SJSA1 (cell line): ENCODE measurements at regions not wholly inside any gene's neighbourhood (a gene's known extent, or its start where the extent isn't known, plus 50 kb on each side); places are given as distances from the start of the nearest gene placed in this dataset.
"Not testable (repeated sequence)": the region's sequence is repeated elsewhere in the genome, so short reads cannot be mapped to it uniquely, and the experiment has no call there.

Experiments used
- DNase-seq, 2 experiments: peaks; one replicate each; pipeline ENCODE4 v3.0.0-alpha.2; 2015 to 2020; ENCODE audit warnings: low spot score in 2 of 2, low read depth in 1 of 2
- H3K27ac ChIP-seq: fragments of 250-450 bp; sonication (Bioruptor Pico); 2 replicates; pipeline ENCODE4 v1.5.1; 2020; ENCODE audit warnings: mild to moderate bottlenecking, moderate library complexity
- H3K27me3 ChIP-seq: fragments of 250-450 bp; sonication (Bioruptor Pico); replicated peaks from 2 replicates; pipeline ENCODE4 v1.5.1; 2020; ENCODE audit warnings: mild to moderate bottlenecking, moderate library complexity
- H3K36me3 ChIP-seq: fragments of 250-450 bp; sonication (Bioruptor Pico); 2 replicates; pipeline ENCODE4 v1.5.1; 2020; ENCODE audit warnings: mild to moderate bottlenecking
- H3K4me1 ChIP-seq: fragments of 250-450 bp; sonication (Bioruptor Pico); replicated peaks from 2 replicates; pipeline ENCODE4 v1.6.1; 2021; ENCODE audit warnings: mild to moderate bottlenecking
- H3K4me3 ChIP-seq: fragments of 250-450 bp; sonication (Bioruptor Pico); 2 replicates; pipeline ENCODE4 v1.5.1; 2020; ENCODE audit warnings: mild to moderate bottlenecking
- H3K9me3 ChIP-seq: fragments of 250-450 bp; sonication (Bioruptor Pico); replicated peaks from 2 replicates; pipeline ENCODE4 v1.5.1; 2020; ENCODE audit warnings: mild to moderate bottlenecking

DNA sequence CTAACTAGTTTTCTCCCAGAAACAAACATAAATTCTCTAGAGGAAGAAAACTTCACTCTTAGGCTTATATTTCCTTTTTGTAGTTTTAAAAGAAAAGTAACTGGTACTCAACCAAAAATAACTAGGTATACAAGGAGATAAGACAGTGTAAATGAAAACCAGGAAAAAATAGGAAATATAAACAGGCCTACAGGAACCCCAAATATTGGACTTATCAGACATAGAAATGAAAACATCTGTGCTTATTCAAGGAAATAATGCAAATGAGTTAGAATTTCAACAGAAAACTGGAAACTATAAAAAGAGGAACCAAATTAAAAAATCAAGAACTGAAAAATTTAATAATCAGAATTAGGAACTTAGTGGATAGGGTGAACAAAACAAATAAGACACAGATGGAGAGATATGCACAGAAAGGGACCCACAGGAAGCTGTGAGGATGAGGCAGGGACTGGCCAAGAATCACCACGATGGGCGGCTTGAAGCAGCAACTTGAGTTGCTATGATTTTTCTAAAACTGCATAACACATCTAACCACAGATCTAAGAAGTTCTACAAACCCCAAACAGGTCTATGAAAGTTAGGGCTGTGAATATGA is 67.5 kb upstream of the ACTRT2 start:
- Histone ChIP-seq H3K4me1 (no peaks in the 10 kb centered on the region), H3K36me3 (no peaks in the 10 kb centered on the region), H3K4me3 (no peak overlapping the region), H3K27me3 (no peaks in the 10 kb centered on the region), H3K9me3 (no peaks in the 10 kb centered on the region), H3K27ac (no peak overlapping the region)
- no peak for DNase-seq

DNA sequence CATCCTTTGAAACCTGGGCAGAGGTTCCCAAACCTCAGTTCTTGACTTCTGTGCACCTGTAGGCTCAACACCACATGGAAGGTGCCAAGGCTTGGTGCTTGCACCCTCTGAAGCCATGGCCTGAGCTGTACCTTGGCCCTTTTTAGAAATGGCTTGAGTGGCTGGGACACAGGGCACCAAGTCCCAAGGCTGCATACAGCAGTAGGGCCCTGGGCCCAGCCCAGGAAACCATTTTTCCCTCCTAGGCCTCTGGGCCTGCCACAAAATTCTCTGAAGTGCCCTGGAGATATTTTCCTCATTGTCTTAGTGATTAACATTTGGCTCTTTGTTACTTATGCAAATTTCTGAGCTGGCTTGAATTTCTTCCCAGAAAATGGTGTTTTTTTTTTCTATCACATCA is 65.6 kb upstream of the ACTRT2 start:
- no peaks in the 10 kb centered on the region for H3K36me3 ChIP-seq
- H3K4me3 ChIP-seq = no peak overlapping the region
- no peak for DNase-seq
- no peaks in the 10 kb centered on the region for H3K4me1 ChIP-seq
- no peak overlapping the region for H3K27ac ChIP-seq
- no peaks in the 10 kb centered on the region for H3K9me3 ChIP-seq
- H3K27me3 ChIP-seq = no peaks in the 10 kb centered on the region

DNA sequence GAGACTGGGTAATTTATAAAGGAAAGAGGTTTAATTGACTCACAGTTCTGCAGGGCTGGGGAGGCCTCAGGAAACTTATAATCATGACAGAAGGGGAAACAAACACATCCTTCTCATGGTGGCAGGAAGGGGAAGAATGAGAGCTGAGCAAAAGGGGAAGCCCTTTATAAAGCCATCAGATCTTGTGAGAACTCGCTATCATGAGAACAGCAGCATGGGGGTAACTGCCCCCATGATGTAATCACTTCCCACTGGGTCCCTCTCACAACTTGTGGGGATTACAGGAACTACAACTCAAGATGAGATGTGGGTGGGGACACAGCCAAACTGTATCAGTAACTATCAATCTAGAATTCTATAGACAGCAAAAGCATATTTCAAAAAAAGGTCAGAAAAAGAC is 64.7 kb upstream of the ACTRT2 start:
- Histone ChIP-seq H3K36me3 (no peaks in the 10 kb centered on the region), H3K9me3 (no peaks in the 10 kb centered on the region; the same call in 1 of the 2 replicates), H3K4me1 (no peaks in the 10 kb centered on the region), H3K4me3 (no peak overlapping the region), H3K27me3 (no peaks in the 10 kb centered on the region), H3K27ac (no peak overlapping the region)
- no peak for DNase-seq

DNA sequence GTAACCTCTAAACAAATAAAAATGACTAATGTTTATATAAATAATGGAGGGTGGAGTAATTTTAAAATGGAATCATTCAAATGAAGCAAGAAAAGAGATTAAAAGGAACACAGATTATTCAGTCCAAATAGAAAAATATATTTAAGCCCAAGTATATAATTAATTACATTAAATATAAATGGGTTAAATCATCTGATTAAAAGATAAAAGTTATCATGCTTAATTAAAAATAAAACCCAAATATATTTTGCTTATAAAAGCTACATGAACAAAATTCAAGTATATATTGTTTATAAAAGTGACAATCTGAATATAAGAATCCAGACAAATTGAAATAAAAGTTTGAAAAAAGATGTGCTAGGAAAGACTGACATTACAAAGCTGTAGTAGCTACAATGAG is 63.9 kb upstream of the ACTRT2 start:
- Histone ChIP-seq H3K9me3 (no peaks in the 10 kb centered on the region; the same call in 1 of the 2 replicates), H3K36me3 (no peaks in the 10 kb centered on the region), H3K4me1 (no peaks in the 10 kb centered on the region), H3K27ac (no peak overlapping the region), H3K27me3 (no peaks in the 10 kb centered on the region), H3K4me3 (no peak overlapping the region)
- no peak for DNase-seq

DNA sequence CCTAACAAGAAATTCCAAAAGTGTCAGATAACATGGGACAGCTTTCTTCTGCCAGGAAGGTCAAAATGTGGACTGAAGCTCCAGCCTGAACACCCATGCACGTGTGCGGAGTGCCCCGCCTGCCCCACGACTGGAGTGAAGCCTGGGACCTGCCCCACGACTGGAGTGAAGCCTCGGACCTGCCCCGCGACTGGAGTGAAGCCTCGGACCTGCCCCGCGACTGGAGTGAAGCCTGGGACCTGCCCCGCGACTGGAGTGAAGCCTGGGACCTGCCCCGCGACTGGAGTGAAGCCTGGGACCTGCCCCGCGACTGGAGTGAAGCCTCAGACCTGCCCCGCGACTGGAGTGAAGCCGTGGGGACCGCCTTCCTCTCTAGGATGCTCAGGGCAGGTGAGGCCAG is 61.4 kb upstream of the ACTRT2 start:
- H3K27ac ChIP-seq, H3K4me3 ChIP-seq, DNase-seq, H3K9me3 ChIP-seq, H3K27me3 ChIP-seq, H3K4me1 ChIP-seq, H3K36me3 ChIP-seq: not testable (repeated sequence)

DNA sequence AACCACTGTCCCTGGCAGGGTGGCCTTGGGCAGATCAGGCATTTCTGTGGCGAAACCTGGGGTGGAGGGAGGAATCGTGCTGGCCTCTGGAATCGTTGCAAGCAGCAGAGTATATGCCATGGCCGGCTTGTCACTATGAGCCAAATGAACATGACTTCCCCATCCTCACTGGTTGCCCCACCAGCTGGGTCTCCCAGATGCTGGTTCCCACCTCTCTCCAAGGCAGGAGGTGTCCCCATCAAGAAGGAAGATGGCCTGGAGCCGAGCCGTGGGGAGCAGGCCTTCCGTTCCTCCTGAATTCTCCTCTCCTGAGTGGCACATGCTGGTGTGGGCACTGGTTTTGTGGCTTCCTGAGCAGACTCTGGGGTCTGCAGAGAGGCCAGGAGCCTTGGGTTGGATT is 60.2 kb upstream of the ACTRT2 start:
- Histone ChIP-seq H3K27ac (no peak overlapping the region), H3K4me3 (no peak overlapping the region), H3K36me3 (no peaks in the 10 kb centered on the region), H3K27me3 (no peaks in the 10 kb centered on the region), H3K9me3 (no peaks in the 10 kb centered on the region; the same call in 1 of the 2 replicates), H3K4me1 (no peaks in the 10 kb centered on the region)
- DNase-seq = no peak

DNA sequence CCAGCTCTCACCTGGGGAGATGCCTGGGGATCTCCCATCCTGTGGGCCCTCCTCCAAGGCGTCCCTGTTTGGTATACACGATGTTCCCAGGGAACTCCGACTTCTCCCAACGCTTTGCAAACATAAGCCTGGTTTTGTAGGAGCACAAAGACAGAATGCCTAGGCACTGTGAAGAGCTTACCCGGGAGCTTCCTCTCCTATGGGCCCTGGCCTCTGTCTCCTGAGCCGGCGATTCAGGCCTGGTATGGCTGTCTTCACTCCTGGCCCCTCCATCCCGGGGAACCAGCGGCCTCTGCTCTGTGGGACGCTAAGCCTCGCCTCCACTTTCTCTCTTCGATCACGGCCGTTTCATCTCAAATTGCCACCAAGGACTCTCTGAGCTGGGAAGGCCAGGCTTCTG is 59.6 kb upstream of the ACTRT2 start:
- no peaks in the 10 kb centered on the region for H3K36me3 ChIP-seq
- H3K27me3 ChIP-seq = no peaks in the 10 kb centered on the region
- H3K27ac ChIP-seq = no peak overlapping the region
- H3K9me3 ChIP-seq = no peaks in the 10 kb centered on the region; the same call in 1 of the 2 replicates
- DNase-seq = no peak
- no peaks in the 10 kb centered on the region for H3K4me1 ChIP-seq
- H3K4me3 ChIP-seq = no peak overlapping the region

DNA sequence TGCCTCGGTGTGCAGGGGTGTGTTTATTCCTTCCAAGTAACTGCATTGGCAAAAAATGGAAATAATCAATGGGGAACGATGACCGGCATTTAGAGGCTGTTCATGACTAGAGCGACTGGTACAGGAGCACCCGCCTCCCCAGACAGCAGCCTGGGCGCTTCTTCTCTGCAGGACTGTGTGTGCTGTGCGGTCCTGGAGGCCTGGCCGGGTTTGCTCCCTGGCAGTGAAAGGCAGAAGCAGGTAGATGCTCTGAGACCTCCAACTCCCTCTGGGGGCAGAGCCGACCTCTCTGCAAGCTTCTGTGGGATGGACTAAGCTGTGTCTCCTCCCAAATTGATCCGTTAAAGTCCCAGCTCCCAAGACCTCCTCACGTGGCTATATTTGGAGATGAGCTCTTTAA is 59.2 kb upstream of the ACTRT2 start:
- H3K27me3 ChIP-seq = no peaks in the 10 kb centered on the region
- H3K4me3 ChIP-seq = no peak overlapping the region
- H3K9me3 ChIP-seq = no peaks in the 10 kb centered on the region; the same call in 1 of the 2 replicates
- H3K27ac ChIP-seq = no peak overlapping the region
- H3K36me3 ChIP-seq = no peaks in the 10 kb centered on the region
- no peaks in the 10 kb centered on the region for H3K4me1 ChIP-seq
- no peak for DNase-seq

DNA sequence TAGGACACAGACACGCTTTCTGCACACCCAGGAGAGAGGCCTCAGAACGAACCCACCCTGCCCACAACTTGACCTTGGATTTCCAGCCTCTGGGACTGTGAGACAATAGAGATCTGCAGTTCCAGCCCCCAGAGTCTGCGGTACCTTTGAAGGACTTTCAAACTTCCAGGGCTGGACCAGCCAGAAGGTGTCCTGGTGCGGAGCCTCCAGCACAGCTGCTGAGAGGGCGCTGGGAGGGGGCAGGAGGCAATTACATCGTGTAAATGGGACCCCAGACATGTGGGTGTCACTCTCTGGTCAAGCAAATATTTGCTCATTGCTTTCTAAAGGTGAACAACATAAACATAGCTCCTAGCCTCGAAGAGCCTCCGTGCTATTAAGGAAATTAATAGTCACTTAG is 58.7 kb upstream of the ACTRT2 start:
- H3K27ac ChIP-seq = no peak overlapping the region
- H3K4me1 ChIP-seq = no peaks in the 10 kb centered on the region
- no peak for DNase-seq

DNA sequence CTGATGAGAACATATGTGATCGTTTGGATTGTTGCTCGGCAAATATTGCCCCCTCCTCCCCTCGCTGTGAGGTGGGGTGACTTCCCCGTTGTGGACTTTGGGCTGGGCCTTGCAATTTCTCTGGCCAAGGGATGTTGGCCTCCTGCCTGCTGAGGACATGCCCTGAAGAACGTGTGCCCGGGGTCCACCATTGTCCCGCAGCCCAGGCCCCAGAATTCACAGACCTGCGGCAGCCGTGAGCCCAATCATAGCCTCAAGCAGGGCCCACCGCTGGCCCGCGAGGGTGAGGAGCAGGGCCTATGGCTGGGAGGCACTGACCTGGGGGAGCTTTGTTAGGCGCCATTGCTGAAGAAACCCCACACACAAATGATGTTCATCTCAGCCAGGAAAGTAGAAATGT is 58.3 kb upstream of the ACTRT2 start:
- H3K27ac ChIP-seq = no peak overlapping the region
- H3K36me3 ChIP-seq = no peaks in the 10 kb centered on the region
- no peaks in the 10 kb centered on the region; the same call in 1 of the 2 replicates for H3K9me3 ChIP-seq
- H3K4me1 ChIP-seq = no peaks in the 10 kb centered on the region
- DNase-seq = no peak
- H3K27me3 ChIP-seq = no peaks in the 10 kb centered on the region
- no peak overlapping the region for H3K4me3 ChIP-seq

More for the DNA sequence above, 58.7 kb upstream of the ACTRT2 start:
- H3K36me3 ChIP-seq = no peaks in the 10 kb centered on the region
- no peaks in the 10 kb centered on the region for H3K27me3 ChIP-seq
- no peak overlapping the region for H3K4me3 ChIP-seq
- H3K9me3 ChIP-seq = no peaks in the 10 kb centered on the region; the same call in 1 of the 2 replicates

DNA sequence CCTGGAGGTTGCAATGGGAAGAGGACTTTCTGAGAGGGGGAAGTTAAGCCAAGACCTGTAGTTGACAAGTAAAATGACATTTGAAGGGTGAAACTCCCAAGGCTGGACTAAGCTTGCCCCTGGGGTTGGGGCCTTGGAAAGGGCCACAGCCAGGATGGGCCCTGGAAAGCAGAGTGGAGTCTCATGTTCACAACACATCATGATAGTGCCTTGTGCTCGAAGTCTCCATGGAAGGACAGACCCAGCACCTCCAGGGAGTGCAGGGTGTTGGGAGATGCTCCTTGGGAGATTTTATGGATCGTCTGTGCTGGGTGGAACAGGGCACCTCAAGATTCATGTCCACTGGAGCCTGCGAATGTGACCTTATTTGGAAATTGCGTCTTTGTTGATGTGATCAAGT is 55.6 kb upstream of the ACTRT2 start:
- Histone ChIP-seq H3K36me3 (no peaks in the 10 kb centered on the region), H3K4me1 (no peaks in the 10 kb centered on the region), H3K4me3 (no peak overlapping the region), H3K27ac (no peak overlapping the region), H3K9me3 (no peaks in the 10 kb centered on the region; the same call in 1 of the 2 replicates), H3K27me3 (no peaks in the 10 kb centered on the region)
- DNase-seq = no peak

DNA sequence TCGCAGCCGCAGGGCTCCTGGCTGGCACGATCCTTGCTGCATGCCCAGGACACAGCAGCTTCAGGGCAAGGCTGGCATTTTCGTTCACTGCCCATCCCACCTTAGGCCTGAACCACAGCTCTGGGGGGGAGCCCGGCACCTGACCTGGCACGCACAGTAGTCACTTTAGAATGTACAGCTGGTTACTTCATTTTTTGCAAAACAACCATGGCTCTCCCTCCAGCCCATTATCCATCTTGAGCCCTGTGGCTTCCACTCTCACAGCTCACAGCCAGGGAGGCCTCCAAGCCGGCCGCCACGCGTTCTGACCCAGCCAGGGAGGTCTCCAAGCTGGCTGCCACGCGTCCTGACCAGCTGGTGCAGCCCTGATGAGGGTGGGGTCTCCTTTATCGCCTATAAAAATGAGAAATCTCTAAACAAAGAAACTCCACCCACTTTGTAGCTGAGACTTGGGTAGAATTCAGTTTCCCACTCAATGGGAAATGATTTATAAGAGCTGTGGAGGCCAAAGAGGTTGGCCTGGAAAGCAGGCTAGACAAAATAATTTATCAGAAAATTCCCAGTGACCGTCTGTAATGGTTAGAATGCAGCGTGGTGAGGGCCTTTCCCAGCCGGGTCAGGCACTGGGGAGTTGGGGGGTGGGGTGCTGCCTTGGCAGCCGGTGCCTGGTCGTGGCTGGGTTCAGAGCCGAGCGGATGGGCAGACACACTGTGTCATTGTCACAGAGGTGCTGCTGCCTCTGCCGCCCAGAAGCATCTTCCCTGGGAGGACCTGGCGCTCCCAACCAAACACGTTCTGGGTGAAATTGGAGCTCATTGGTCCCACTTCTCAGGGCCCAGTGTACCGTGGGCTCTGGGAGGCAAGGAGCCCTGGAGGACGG is 54.6 kb upstream of the ACTRT2 start:
- H3K27ac ChIP-seq = no peak overlapping the region
- no peaks in the 10 kb centered on the region for H3K27me3 ChIP-seq
- H3K4me3 ChIP-seq = no peak overlapping the region
- no peaks in the 10 kb centered on the region for H3K4me1 ChIP-seq
- DNase-seq = no peak
- H3K9me3 ChIP-seq = no peaks in the 10 kb centered on the region
- no peaks in the 10 kb centered on the region for H3K36me3 ChIP-seq

DNA sequence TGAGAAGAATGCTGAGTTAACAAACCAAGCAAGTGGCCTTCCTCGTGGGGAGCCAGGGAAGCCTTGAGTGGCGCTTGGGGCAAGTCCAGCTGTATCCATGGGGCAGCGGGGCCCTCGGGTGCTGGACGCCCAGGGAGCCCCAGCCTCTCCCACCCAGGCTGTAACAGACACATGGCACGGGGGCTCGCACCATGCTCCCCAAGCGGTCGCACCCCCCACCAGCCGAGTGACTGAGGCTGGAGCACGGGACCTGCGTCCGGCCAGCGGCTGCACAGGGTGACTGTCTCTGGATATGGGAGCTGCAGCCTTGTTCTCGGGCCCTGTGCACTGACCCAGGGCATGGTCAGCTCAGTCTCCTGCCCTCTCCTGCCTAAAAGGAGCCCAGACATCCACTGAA is 53.9 kb upstream of the ACTRT2 start:
- Histone ChIP-seq H3K27ac (no peak overlapping the region), H3K4me1 (no peaks in the 10 kb centered on the region), H3K4me3 (no peak overlapping the region), H3K27me3 (no peaks in the 10 kb centered on the region), H3K36me3 (no peaks in the 10 kb centered on the region), H3K9me3 (no peaks in the 10 kb centered on the region)
- DNase-seq = no peak

DNA sequence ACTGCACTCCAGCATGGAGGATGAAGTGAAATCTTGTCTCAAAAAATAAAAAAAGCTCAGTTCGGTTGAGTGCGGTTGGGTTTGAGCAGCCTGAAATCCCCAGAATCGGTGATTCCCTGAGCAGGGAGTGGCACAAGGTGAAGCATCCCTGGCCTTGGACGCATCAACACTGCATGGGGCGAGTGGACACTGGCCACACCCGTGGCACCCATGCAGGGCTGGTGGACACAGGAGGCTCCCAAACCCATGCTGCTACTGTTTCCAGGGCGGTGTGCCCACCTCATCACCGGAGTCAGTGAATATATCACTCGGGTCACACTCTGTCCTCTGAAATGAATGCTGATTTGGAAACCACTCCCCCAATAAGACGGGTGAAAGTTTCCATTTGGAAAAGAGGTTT is 53.4 kb upstream of the ACTRT2 start:
- H3K9me3 ChIP-seq = no peaks in the 10 kb centered on the region

More for the DNA sequence above, 53.4 kb upstream of the ACTRT2 start:
- Histone ChIP-seq H3K4me3 (no peak overlapping the region), H3K27ac (no peak overlapping the region), H3K4me1 (no peaks in the 10 kb centered on the region), H3K36me3 (no peaks in the 10 kb centered on the region), H3K27me3 (no peaks in the 10 kb centered on the region)
- DNase-seq = no peak
